ENCODE measurements at regions not wholly inside any gene's neighbourhood (a gene's known extent, or its start where the extent isn't known, plus 50 kb on each side); places are given as distances from the start of the nearest gene placed in this dataset.

- no peak overlapping the region for H3K9ac ChIP-seq (ENCODE audit: low read length)
- H3K9me3 ChIP-seq (ENCODE audit: insufficient read depth, low read length) = peaks cover 5% of the 10 kb centered on the region
- TF ChIP-seq CTCF (IDR thresholded peaks at IDR 0.05; ENCODE audit: low read depth, low read length) (no peak), EZH2phosphoT487 (IDR thresholded peaks at IDR 0.05; ENCODE audit: low read depth) (no peak)
- H3K4me3 ChIP-seq (ENCODE audit: low read length) = no peak overlapping the region
- H3K36me3 ChIP-seq (replicated peaks; ENCODE audit: low read depth, low read length) = no peaks in the 10 kb centered on the region
- H3K27me3 ChIP-seq (ENCODE audit: low read depth, low read length) = peaks cover 70% of the 10 kb centered on the region
- H3K79me2 ChIP-seq (ENCODE audit: low read length) = no peaks in the 10 kb centered on the region
- H3K4me1 ChIP-seq (ENCODE audit: low read length) = no peaks in the 10 kb centered on the region
- no peak overlapping the region for H2AFZ ChIP-seq (ENCODE audit: low read depth, low read length)
- H3K27ac ChIP-seq (ENCODE audit: low read length) = no peak overlapping the region
- no peaks in the 10 kb centered on the region for H4K20me1 ChIP-seq (ENCODE audit: insufficient read depth, low read length)
- no peak overlapping the region for H3K4me2 ChIP-seq (ENCODE audit: low read length)
These were observed 81.1 kb downstream of the NCR2 start for GRCh38 chr6:41416501-41416837.

- Histone ChIP-seq H2AFZ (ENCODE audit: low read depth, low read length) (no peak overlapping the region), H3K79me2 (ENCODE audit: low read length) (no peaks in the 10 kb centered on the region), H3K4me1 (ENCODE audit: low read length) (no peaks in the 10 kb centered on the region), H3K36me3 (replicated peaks; ENCODE audit: low read depth, low read length) (no peaks in the 10 kb centered on the region), H3K4me3 (ENCODE audit: low read length) (no peak overlapping the region), H3K27ac (ENCODE audit: low read length) (no peak overlapping the region), H4K20me1 (ENCODE audit: insufficient read depth, low read length) (no peaks in the 10 kb centered on the region), H3K9ac (ENCODE audit: low read length) (no peak overlapping the region), H3K4me2 (ENCODE audit: low read length) (no peak overlapping the region), H3K9me3 (ENCODE audit: insufficient read depth, low read length) (peaks cover 5% of the 10 kb centered on the region), H3K27me3 (ENCODE audit: low read depth, low read length) (peaks cover 76% of the 10 kb centered on the region)
- TF ChIP-seq EZH2phosphoT487 (IDR thresholded peaks at IDR 0.05; ENCODE audit: low read depth) (no peak), CTCF (IDR thresholded peaks at IDR 0.05; ENCODE audit: low read depth, low read length) (no peak)
These were observed 83.3 kb downstream of the NCR2 start for GRCh38 chr6:41418741-41419140.

- Histone ChIP-seq H3K4me1 (ENCODE audit: low read length) (peaks cover 2% of the 10 kb centered on the region; the same call in 1 of the 2 replicates), H4K20me1 (ENCODE audit: insufficient read depth, low read length) (no peaks in the 10 kb centered on the region), H3K4me3 (ENCODE audit: low read length) (no peak overlapping the region), H3K4me2 (ENCODE audit: low read length) (no peak overlapping the region), H3K36me3 (replicated peaks; ENCODE audit: low read depth, low read length) (no peaks in the 10 kb centered on the region), H3K9ac (ENCODE audit: low read length) (no peak overlapping the region), H3K27me3 (ENCODE audit: low read depth, low read length) (peaks cover 72% of the 10 kb centered on the region), H3K27ac (ENCODE audit: low read length) (no peak overlapping the region), H3K9me3 (ENCODE audit: insufficient read depth, low read length) (peaks cover 5% of the 10 kb centered on the region), H3K79me2 (ENCODE audit: low read length) (no peaks in the 10 kb centered on the region), H2AFZ (ENCODE audit: low read depth, low read length) (no peak overlapping the region)
- TF ChIP-seq EZH2phosphoT487 (IDR thresholded peaks at IDR 0.05; ENCODE audit: low read depth) (no peak), CTCF (IDR thresholded peaks at IDR 0.05; ENCODE audit: low read depth, low read length) (no peak)
These were observed 84.0 kb downstream of the NCR2 start for GRCh38 chr6:41419385-41419784.

DNA sequence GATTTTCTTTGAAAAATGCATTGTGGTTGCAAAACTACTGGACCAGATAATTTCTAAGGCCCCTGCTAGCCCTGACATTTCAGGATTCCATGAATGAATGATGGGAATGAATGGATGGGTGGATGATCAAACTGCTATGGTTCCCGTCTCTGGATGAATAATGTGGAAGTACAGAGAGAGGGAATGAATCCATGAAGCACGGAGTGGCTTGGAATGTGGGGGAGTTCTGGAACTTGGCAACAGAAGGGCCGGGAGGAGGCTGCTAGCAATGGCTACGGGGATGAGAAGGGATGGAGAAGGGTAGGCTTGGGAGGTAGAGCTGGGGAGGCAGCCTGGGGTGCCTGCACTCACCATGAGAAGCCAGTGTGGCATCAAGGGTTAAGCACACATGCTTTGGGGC, 84.8 kb downstream of the NCR2 start:
- Histone ChIP-seq H2AFZ (ENCODE audit: low read depth, low read length) (no peak overlapping the region), H3K4me3 (ENCODE audit: low read length) (no peak overlapping the region), H3K4me1 (ENCODE audit: low read length) (peaks cover 5% of the 10 kb centered on the region; the same call in 1 of the 2 replicates), H3K27me3 (ENCODE audit: low read depth, low read length) (peaks cover 65% of the 10 kb centered on the region), H3K79me2 (ENCODE audit: low read length) (no peaks in the 10 kb centered on the region), H3K4me2 (ENCODE audit: low read length) (no peak overlapping the region), H3K36me3 (replicated peaks; ENCODE audit: low read depth, low read length) (no peaks in the 10 kb centered on the region), H3K9me3 (ENCODE audit: insufficient read depth, low read length) (peaks cover 5% of the 10 kb centered on the region), H4K20me1 (ENCODE audit: insufficient read depth, low read length) (no peaks in the 10 kb centered on the region), H3K27ac (ENCODE audit: low read length) (no peak overlapping the region), H3K9ac (ENCODE audit: low read length) (no peak overlapping the region)
- TF ChIP-seq CTCF (IDR thresholded peaks at IDR 0.05; ENCODE audit: low read depth, low read length) = no peak
- TF ChIP-seq EZH2phosphoT487 (IDR thresholded peaks at IDR 0.05; ENCODE audit: low read depth) = no peak

Data from OCI-LY3 (cell line).